Central memory CD8-positive, alpha-beta T cell (primary cell): ENCODE measurements at regions not wholly inside any gene's neighbourhood (a gene's known extent, or its start where the extent isn't known, plus 50 kb on each side); places are given as distances from the start of the nearest gene placed in this dataset.

ENCODE experiments used
- ATAC-seq: fragments of 150-1000 bp; cut with Tn5 transposase; replicated peaks from 2 replicates; pipeline ENCODE4 v1.10.0; 2022; ENCODE audit warnings: mild to moderate bottlenecking, moderate FRiP score, moderate number of reproducible peaks; ENCODE audit not compliant: poor library complexity, severe bottlenecking; ENCODE audit errors: extremely low read depth
- DNase-seq, 2 donors: peaks; one replicate each; pipeline ENCODE4 v3.0.0; 2021; ENCODE audit warnings: low spot score in 2 of 2
- H3K27ac Mint-ChIP-seq: one replicate; pipeline ENCODE4 v1.8.0; 2022; ENCODE audit warnings: low read depth, mild to moderate bottlenecking, moderate library complexity, mixed read lengths
- H3K27me3 Mint-ChIP-seq: one replicate; pipeline ENCODE4 v1.8.0; 2022; ENCODE audit warnings: mixed read lengths
- H3K36me3 Mint-ChIP-seq: one replicate; pipeline ENCODE4 v1.8.0; 2022; ENCODE audit warnings: mild to moderate bottlenecking, moderate library complexity, mixed read lengths; ENCODE audit not compliant: insufficient read depth
- H3K4me1 Mint-ChIP-seq: one replicate; pipeline ENCODE4 v1.8.0; 2022; ENCODE audit warnings: mixed read lengths
- H3K4me3 Mint-ChIP-seq: one replicate; pipeline ENCODE4 v1.8.0; 2022; ENCODE audit warnings: mild to moderate bottlenecking, moderate library complexity, mixed read lengths
- H3K9me3 Mint-ChIP-seq: one replicate; pipeline ENCODE4 v1.8.0; 2022; ENCODE audit warnings: mixed read lengths

DNA sequence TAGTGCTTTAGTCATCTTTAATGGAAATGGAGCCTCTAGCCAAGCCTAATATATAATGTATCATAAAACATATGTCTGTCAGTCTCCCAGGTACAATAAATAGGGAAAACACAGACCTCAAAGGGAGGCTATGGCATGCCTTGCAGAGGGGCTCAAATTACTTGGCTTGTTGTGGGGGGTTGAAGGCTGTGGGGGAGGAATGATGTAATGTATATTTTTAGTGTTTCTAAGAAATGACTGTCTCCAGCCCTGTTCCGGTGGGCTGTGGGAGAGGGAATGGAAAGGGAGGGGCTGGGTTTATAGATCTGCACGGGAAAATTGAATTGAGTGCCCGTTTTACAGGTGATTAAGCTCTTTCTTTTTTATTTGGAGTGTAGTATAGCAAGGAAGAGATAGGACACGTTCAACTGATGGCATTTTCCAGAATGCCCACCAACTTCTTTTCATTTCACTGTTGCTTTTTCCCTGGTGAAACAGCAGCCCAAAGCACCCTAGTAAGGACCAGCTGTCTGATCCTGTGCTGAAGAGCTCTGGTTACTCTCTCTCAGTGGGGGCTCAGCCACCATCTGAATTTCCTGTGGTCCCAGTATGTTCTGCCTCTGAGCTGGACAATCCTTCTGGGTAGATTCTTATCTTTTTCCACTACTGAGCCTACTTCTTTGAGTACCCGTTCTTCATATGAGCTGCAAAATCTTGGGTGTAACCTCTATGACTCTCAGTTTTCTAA lies 220.7 kb upstream of the CASK start:
- H3K4me3 Mint-ChIP-seq, result no peak overlapping the region
- no peaks in the 10 kb centered on the region for H3K4me1 Mint-ChIP-seq
- no peak overlapping the region for H3K27ac Mint-ChIP-seq
- DNase-seq (no peak), ATAC-seq (no peak)
- peaks cover 5% of the 10 kb centered on the region for H3K9me3 Mint-ChIP-seq
- no peaks in the 10 kb centered on the region for H3K27me3 Mint-ChIP-seq
- no peaks in the 10 kb centered on the region for H3K36me3 Mint-ChIP-seq

DNA sequence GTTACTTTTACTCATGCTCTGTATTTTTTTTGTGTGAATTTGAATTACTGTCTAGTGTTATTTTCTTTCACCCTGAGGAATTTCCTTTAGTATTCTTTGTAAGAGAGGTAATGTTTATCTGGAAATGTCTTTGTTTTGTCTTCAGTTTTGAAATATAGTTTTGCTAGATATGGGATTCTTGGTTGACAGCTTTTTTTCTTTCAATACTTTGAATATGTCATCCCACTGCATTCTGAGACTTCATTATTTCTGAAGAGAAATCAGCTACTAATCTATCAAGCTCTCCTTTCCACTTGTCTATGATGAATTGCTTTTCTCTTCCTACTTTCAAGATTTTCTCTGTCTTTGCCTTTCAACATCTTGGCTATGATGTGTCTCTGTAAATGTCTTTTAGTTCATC lies 217.0 kb upstream of the CASK start:
- Mint-ChIP-seq H3K36me3 (no peaks in the 10 kb centered on the region), H3K27me3 (no peaks in the 10 kb centered on the region), H3K4me3 (no peak overlapping the region), H3K9me3 (peaks cover 5% of the 10 kb centered on the region), H3K4me1 (no peaks in the 10 kb centered on the region), H3K27ac (no peak overlapping the region)
- no peak for DNase-seq
- no peak for ATAC-seq

DNA sequence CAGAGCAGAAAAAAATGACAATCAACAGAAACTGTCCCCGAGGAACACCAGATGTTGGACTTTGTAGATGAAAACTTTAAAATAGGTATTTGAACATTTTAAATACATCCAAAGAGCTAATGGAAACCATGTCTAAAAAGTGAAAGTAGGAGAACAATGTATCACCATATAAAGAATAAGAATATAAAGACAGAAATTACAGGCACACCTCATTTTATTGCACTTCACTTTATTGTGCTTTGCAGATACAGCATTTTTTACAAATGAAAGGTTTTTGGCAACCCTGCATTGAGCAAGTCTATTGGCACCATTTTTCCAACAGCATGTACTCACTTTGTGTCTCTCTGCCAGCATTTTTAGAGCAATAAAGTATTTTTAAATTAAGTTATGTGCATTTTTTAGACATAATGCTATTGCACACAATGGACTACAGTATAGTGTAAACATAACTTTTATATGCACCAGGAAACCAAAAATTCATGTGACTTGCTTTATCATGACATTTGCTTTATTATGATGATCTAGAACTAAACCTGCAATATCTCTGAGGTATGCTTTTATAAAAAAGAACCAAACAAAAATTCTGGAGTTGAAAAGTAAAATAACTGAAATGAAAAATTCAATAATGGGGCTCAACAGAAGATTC lies 212.4 kb upstream of the CASK start:
- no peaks in the 10 kb centered on the region for H3K36me3 Mint-ChIP-seq
- H3K27ac Mint-ChIP-seq, result no peak overlapping the region
- peaks cover 4% of the 10 kb centered on the region for H3K9me3 Mint-ChIP-seq
- H3K4me1 Mint-ChIP-seq, result no peaks in the 10 kb centered on the region
- ATAC-seq (no peak), DNase-seq (no peak)
- H3K27me3 Mint-ChIP-seq, result no peaks in the 10 kb centered on the region
- H3K4me3 Mint-ChIP-seq, result no peak overlapping the region

DNA sequence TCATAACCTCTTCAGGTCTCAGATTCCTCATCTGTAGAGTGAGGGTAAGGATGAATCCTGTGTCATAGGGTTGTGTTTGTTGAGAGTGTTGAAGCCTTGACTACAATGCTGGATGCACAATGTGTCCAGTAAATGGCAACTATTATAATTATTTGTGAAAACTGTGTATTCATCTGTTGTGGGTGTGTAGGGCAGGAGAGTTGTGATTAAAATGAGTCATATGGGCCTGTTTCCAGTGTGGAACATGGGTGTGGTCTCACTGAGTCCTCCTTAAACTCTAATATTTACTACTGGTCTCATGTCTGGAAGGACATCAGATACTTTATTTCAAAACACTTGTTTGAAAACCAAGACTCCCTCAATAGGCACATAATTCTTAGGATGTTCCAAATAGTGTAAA lies 208.5 kb upstream of the CASK start:
- no peak for DNase-seq
- H3K36me3 Mint-ChIP-seq, result peaks cover 3% of the 10 kb centered on the region
- no peak overlapping the region for H3K4me3 Mint-ChIP-seq
- H3K27me3 Mint-ChIP-seq, result no peaks in the 10 kb centered on the region
- no peaks in the 10 kb centered on the region for H3K9me3 Mint-ChIP-seq
- ATAC-seq, result no peak
- no peak overlapping the region for H3K27ac Mint-ChIP-seq
- H3K4me1 Mint-ChIP-seq, result peaks cover 19% of the 10 kb centered on the region

DNA sequence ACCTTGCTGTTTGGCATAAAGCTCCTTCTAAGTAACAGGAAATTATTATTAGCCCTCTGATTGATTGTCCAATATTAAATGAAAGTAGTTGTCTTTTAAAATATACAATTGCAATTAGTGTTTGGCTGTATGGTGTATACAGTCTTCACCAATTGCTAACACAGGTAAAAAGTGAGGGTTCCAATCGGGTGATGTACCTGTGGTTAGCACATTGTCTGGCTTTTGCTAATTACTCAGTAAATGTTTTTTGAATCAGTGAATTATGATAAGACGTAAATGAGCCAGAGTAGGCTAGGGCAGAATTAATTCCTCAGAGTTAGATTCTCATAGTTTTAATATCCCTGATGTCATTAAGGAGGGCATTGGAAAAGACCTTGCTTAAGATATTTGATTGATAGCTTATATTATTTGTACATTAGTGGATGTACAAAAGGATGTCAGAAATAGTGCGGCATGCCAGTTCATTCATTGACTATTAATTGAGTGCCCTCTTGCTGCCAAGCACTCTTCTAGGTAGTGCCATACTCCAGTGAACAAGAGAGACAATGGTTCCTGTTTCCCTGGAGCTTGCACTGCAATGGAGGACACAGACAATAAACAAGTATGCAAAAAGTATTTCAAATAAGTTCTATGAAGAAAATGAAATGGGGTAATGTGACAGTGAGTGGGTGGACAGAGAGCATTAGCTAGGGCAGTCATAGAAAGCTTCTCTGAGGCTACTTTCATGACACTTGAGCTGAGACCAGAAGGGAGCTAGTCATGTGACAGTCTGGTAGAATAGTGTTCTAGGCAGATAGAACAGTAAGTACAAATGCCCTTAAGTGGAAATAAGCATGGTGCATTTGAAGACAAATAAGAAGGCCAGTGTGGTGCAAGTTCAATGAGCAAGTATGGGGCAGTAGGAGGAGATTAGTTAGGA lies 205.9 kb upstream of the CASK start:
- Mint-ChIP-seq H3K4me1 (peaks cover 19% of the 10 kb centered on the region), H3K9me3 (no peaks in the 10 kb centered on the region), H3K27me3 (no peaks in the 10 kb centered on the region), H3K36me3 (peaks cover 4% of the 10 kb centered on the region), H3K27ac (peak overlapping the region; percentile 78), H3K4me3 (no peak overlapping the region)
- ATAC-seq, result no peak
- DNase-seq, result no peak

DNA sequence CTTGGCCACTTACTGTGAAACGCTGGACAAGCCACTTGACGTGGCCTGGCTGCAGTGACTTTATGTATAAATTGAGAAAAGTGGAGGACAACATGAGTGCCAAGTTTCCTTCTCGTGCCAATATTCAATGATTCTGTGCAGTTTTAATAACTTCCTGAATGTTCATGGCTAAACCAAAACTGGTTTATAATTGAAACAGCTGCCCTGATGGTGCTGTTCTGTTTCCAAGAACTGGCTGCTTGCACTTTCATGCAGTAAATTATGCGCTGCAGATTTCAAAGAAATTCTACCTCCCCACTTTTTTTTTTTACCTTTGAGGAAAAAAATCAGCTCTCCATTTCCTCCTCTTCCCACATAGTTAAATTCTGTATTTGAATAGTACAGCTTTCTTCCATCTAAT lies 205.2 kb upstream of the CASK start:
- peaks cover 19% of the 10 kb centered on the region for H3K4me1 Mint-ChIP-seq
- H3K4me3 Mint-ChIP-seq, result no peak overlapping the region
- H3K27me3 Mint-ChIP-seq, result no peaks in the 10 kb centered on the region
- peaks cover 5% of the 10 kb centered on the region for H3K36me3 Mint-ChIP-seq
- DNase-seq, result no peak
- no peak for ATAC-seq
- no peaks in the 10 kb centered on the region for H3K9me3 Mint-ChIP-seq
- peak overlapping the region; percentile 78 for H3K27ac Mint-ChIP-seq

DNA sequence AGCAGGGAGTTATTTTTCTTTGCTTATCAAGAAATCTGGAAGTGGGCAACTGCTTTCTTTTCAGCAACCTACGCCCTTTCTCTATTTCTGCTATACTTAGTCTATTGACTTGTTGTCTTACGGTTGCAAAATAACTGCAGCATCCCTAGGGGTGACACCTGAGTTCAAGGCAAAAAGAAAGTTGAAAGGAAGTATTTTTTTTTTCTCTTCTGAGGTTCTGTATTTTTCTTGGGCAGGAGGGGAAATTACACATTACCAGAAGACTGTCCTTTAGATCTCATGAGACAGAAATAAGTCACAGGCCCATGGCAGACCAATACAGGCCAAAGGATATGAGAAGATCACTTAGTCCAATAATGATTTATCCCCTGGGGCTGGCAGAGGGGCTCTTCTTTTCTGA lies 204.7 kb upstream of the CASK start:
- DNase-seq (no peak), ATAC-seq (peak; percentile 43)
- Mint-ChIP-seq H3K9me3 (no peaks in the 10 kb centered on the region), H3K4me3 (peak overlapping the region; percentile 6), H3K36me3 (peaks cover 5% of the 10 kb centered on the region), H3K27ac (peak overlapping the region; percentile 78), H3K4me1 (peaks cover 19% of the 10 kb centered on the region), H3K27me3 (no peaks in the 10 kb centered on the region)

DNA sequence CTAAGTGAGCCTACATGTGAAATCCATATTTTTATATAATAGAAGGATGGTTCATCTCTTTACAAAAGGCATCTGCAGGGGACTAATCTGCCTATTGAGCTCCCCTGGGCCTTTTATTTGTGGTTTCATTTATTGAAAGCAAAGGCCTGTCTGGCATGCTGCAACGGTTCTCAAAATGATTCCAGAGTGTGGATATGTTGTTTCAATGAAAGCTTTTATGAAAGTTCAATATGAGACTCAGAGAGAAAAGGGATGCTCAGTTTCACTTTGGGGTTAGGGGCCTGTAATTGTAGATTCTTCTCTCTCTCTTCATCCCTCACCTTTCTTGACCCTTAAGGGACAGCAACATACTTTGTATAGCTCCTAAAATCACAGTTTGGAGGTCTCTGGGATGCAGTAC lies 204.2 kb upstream of the CASK start:
- peaks cover 5% of the 10 kb centered on the region for H3K36me3 Mint-ChIP-seq
- H3K4me3 Mint-ChIP-seq, result peak overlapping the region; percentile 6
- no peaks in the 10 kb centered on the region for H3K9me3 Mint-ChIP-seq
- H3K27me3 Mint-ChIP-seq, result no peaks in the 10 kb centered on the region
- no peak for ATAC-seq
- H3K27ac Mint-ChIP-seq, result peak overlapping the region; percentile 78
- DNase-seq, result no peak
- peaks cover 19% of the 10 kb centered on the region for H3K4me1 Mint-ChIP-seq

DNA sequence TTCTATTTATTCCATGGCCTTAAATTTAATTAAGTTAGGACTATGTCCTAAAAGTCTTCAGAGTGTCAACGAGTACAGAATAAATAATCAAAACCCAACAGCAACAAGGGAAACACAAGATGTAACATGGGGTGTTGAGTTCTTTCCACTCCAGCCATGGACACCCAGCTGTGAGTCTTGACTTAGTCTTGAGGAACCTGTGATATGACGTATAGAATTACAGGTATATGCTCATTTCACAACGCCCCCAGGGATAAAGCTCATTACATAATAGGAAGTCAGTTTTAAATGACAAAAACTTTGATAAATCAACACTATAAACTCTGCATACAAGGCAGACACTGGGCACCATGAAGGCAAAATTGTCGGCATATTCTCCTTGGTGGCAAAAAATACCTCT lies 200.0 kb upstream of the CASK start:
- Mint-ChIP-seq H3K4me3 (no peak overlapping the region), H3K4me1 (peaks cover 9% of the 10 kb centered on the region), H3K27ac (no peak overlapping the region), H3K27me3 (no peaks in the 10 kb centered on the region), H3K36me3 (peaks cover 3% of the 10 kb centered on the region), H3K9me3 (no peaks in the 10 kb centered on the region)
- ATAC-seq, result no peak
- no peak for DNase-seq

DNA sequence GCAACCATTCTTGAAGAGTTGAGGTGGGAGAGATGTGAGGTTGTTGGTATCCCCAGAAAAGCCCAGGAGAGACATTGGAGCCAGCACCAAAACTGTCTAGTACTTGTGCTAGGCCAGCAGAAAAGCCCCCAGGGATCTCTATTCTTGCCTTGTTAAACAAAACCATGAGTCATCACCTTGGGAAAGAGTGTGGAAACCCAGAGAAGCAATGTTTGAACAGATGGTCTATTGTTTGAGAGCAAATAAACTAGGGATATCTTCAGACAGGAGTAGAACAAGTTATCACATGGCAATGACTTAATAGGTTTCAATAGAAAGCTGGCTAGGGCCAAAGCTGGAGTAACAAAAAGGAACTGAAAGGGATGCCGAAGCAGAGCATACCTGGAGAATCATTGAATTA lies 195.7 kb upstream of the CASK start:
- ATAC-seq (no peak), DNase-seq (no peak)
- Mint-ChIP-seq H3K4me1 (no peaks in the 10 kb centered on the region), H3K27me3 (no peaks in the 10 kb centered on the region), H3K36me3 (peaks cover under 1% of the 10 kb centered on the region), H3K9me3 (no peaks in the 10 kb centered on the region), H3K27ac (no peak overlapping the region), H3K4me3 (no peak overlapping the region)

DNA sequence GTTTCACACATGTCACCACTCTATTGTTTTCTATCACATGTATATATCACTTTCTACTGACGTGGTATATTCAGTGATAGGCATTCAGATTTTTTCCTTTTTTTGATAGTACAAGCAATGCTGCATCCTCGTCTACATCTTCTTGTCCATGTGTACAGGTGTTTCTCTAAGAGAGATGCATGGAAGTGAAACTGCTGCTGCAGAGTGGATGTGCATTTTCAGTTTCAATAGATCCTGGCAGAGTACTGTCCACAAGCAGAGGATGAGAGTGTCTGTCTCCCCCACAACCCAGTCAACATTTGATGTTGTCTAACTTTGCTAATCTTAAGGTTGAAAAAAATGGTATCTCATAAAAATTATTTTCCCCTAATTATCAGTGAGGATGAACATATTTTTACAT lies 194.0 kb upstream of the CASK start:
- no peak for ATAC-seq
- Mint-ChIP-seq H3K9me3 (no peaks in the 10 kb centered on the region), H3K4me1 (no peaks in the 10 kb centered on the region), H3K27ac (no peak overlapping the region), H3K27me3 (no peaks in the 10 kb centered on the region), H3K4me3 (no peak overlapping the region), H3K36me3 (no peaks in the 10 kb centered on the region)
- no peak for DNase-seq

DNA sequence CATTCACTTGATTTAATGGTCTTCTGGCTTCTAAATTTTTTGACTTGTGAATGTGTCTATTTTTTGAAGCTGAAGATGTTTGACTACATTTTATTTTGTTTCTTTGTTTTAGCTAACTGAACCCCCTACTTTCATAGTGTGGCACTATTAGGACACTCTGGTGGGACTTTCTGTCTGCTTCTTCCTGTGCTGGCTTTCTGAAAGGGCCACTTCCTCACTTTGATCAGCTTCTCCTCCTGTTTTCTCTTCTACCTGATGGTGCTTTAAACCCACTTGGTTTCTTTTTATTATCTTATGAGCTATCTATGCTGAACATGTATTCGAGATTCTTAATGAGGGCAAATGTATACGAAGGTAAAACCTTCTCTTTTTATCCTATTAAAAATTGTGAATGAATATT lies 186.1 kb upstream of the CASK start:
- no peak for ATAC-seq
- Mint-ChIP-seq H3K9me3 (no peaks in the 10 kb centered on the region), H3K36me3 (no peaks in the 10 kb centered on the region), H3K4me1 (peaks cover 10% of the 10 kb centered on the region), H3K4me3 (no peak overlapping the region), H3K27ac (no peak overlapping the region), H3K27me3 (no peaks in the 10 kb centered on the region)
- no peak for DNase-seq
